ENCODE measurements at regions not wholly inside any gene's neighbourhood (a gene's known extent, or its start where the extent isn't known, plus 50 kb on each side); places are given as distances from the start of the nearest gene placed in this dataset.

- no peaks in the 10 kb centered on the region for H3K36me3 ChIP-seq (ENCODE audit: insufficient read depth, low read length)
- TF ChIP-seq, protein P1, sequence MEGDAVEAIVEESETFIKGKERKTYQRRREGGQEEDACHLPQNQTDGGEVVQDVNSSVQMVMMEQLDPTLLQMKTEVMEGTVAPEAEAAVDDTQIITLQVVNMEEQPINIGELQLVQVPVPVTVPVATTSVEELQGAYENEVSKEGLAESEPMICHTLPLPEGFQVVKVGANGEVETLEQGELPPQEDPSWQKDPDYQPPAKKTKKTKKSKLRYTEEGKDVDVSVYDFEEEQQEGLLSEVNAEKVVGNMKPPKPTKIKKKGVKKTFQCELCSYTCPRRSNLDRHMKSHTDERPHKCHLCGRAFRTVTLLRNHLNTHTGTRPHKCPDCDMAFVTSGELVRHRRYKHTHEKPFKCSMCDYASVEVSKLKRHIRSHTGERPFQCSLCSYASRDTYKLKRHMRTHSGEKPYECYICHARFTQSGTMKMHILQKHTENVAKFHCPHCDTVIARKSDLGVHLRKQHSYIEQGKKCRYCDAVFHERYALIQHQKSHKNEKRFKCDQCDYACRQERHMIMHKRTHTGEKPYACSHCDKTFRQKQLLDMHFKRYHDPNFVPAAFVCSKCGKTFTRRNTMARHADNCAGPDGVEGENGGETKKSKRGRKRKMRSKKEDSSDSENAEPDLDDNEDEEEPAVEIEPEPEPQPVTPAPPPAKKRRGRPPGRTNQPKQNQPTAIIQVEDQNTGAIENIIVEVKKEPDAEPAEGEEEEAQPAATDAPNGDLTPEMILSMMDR (IDR thresholded peaks at IDR 0.05; ENCODE audit: poor library complexity, severe bottlenecking): no peak
- TF ChIP-seq TAF1 (IDR thresholded peaks at IDR 0.05; ENCODE audit: low read depth) (no peak), SMC3 (conservative IDR thresholded peaks at IDR 0.05; ENCODE audit: poor library complexity) (no peak), REST (IDR thresholded peaks at IDR 0.05; ENCODE audit: borderline replicate concordance) (no peak), POLR2AphosphoS5 (IDR thresholded peaks at IDR 0.05) (no peak), EP300 (conservative IDR thresholded peaks at IDR 0.05; ENCODE audit: poor library complexity, severe bottlenecking) (no peak), EZH2 (IDR thresholded peaks at IDR 0.05; ENCODE audit: borderline replicate concordance, insufficient read depth, low read length, poor library complexity, severe bottlenecking) (no peak), MXI1 (conservative IDR thresholded peaks at IDR 0.05; ENCODE audit: poor library complexity, severe bottlenecking) (no peak), RAD21 (conservative IDR thresholded peaks at IDR 0.05) (no peak)
- H4K20me1 ChIP-seq (ENCODE audit: insufficient read depth): no peaks in the 10 kb centered on the region
- H3K27me3 ChIP-seq (ENCODE audit: insufficient read depth, low read depth, low read length): no peaks in the 10 kb centered on the region
- H3K4me2 ChIP-seq (ENCODE audit: low read length): no peak overlapping the region
- H3K4me3 ChIP-seq (ENCODE audit: low read length): no peak overlapping the region
- no peaks in the 10 kb centered on the region for H3K9me3 ChIP-seq (ENCODE audit: low read length)
- no peaks in the 10 kb centered on the region for H3K9me2 ChIP-seq (ENCODE audit: insufficient read depth, low read length)
- H3F3A ChIP-seq (ENCODE audit: insufficient read depth, low read length, poor library complexity, severe bottlenecking): no peaks in the 10 kb centered on the region
- H2AFZ ChIP-seq (ENCODE audit: low read depth, low read length): no peak overlapping the region
- no peak overlapping the region for H3K27ac ChIP-seq (ENCODE audit: low read length)
- no peak overlapping the region for H3K9ac ChIP-seq (ENCODE audit: low read length)
- H3K79me2 ChIP-seq (replicated peaks; ENCODE audit: insufficient read depth, low read length): no peaks in the 10 kb centered on the region
Measured at GRCh38 chr14:97543221-97543620, 746.0 kb downstream of the VRK1 start.

DNA sequence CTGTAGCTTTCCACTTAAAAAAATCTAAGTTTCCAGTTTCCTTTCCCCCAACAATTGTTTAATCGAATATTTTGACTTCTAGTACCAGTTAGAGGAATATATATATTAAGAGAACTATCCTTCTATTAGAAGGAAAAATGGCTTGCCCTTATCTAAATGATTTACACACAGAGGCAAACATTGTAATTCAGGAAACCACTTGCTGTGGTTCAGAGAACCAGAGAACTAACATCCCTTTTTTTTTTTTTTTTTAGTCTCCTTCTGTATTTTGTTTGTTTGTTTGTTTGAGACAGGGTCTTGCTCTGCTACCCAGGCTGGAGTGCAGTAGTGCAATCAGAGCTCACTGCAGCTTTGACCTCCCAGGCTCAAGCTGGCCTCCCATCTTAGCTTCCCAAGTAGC is 746.6 kb downstream of the VRK1 start:
- no peak overlapping the region for H3K27ac ChIP-seq (ENCODE audit: low read length)
- no peaks in the 10 kb centered on the region for H3K9me2 ChIP-seq (ENCODE audit: insufficient read depth, low read length)
- no peaks in the 10 kb centered on the region for H3K79me2 ChIP-seq (replicated peaks; ENCODE audit: insufficient read depth, low read length)
- H2AFZ ChIP-seq (ENCODE audit: low read depth, low read length): no peak overlapping the region
- H3K4me3 ChIP-seq (ENCODE audit: low read length): no peak overlapping the region
- H3K27me3 ChIP-seq (ENCODE audit: insufficient read depth, low read depth, low read length): no peaks in the 10 kb centered on the region
- no peaks in the 10 kb centered on the region for H3K9me3 ChIP-seq (ENCODE audit: low read length)
- TF ChIP-seq EP300 (conservative IDR thresholded peaks at IDR 0.05; ENCODE audit: poor library complexity, severe bottlenecking) (no peak), POLR2AphosphoS5 (IDR thresholded peaks at IDR 0.05) (no peak), SMC3 (conservative IDR thresholded peaks at IDR 0.05; ENCODE audit: poor library complexity) (no peak), MXI1 (conservative IDR thresholded peaks at IDR 0.05; ENCODE audit: poor library complexity, severe bottlenecking) (no peak), TAF1 (IDR thresholded peaks at IDR 0.05; ENCODE audit: low read depth) (no peak)
- TF ChIP-seq, protein P1 (IDR thresholded peaks at IDR 0.05; ENCODE audit: poor library complexity, severe bottlenecking): no peak
- H4K20me1 ChIP-seq (ENCODE audit: insufficient read depth): no peaks in the 10 kb centered on the region
- H3F3A ChIP-seq (ENCODE audit: insufficient read depth, low read length, poor library complexity, severe bottlenecking): no peaks in the 10 kb centered on the region
- H3K9ac ChIP-seq (ENCODE audit: low read length): no peak overlapping the region
- H3K4me2 ChIP-seq (ENCODE audit: low read length): no peak overlapping the region
- no peaks in the 10 kb centered on the region for H3K36me3 ChIP-seq (ENCODE audit: insufficient read depth, low read length)

Measured in neural cell (in vitro differentiated cells).